ENCODE measurements at regions not wholly inside any gene's neighbourhood (a gene's known extent, or its start where the extent isn't known, plus 50 kb on each side); places are given as distances from the start of the nearest gene placed in this dataset.

GRCh38 chr1:96072021-96072420 is 649.6 kb upstream of the PTBP2 start:
- H3K9me3 ChIP-seq, result no peaks in the 10 kb centered on the region
- 41% methylated on average over 3 of the region's 3 CpGs for WGBS (ENCODE audit: low lambda C conversion rate)
- DNase-seq, result no peak
- H3K27me3 ChIP-seq (ENCODE audit: insufficient read depth), result no peaks in the 10 kb centered on the region
- no peaks in the 10 kb centered on the region for H3K79me2 ChIP-seq (ENCODE audit: insufficient read depth)
- POLR2A ChIA-PET, result no interaction called here
- TF ChIP-seq IRF3 (IDR thresholded peaks at IDR 0.05; ENCODE audit: low read depth, low read length) (no peak), FOXJ3 (CRISPR knock-in tag; IDR thresholded peaks at IDR 0.05) (no peak), MEF2A (IDR thresholded peaks at IDR 0.05; ENCODE audit: borderline replicate concordance, low read depth) (no peak), TAF1 (IDR thresholded peaks at IDR 0.05; ENCODE audit: borderline replicate concordance, low read depth, low read length) (no peak), FOSL2 (IDR thresholded peaks at IDR 0.05; ENCODE audit: borderline replicate concordance, low read depth) (no peak)
- H3K4me3 ChIP-seq (ENCODE audit: low read depth in 2 of 2, low read length in 1 of 2), result no peak overlapping the region
- CTCF ChIA-PET, result no interaction called here
- no peaks in the 10 kb centered on the region for H3K9me2 ChIP-seq
- no peak overlapping the region for H2AFZ ChIP-seq (ENCODE audit: low read depth)
- no peak overlapping the region for H3K9ac ChIP-seq
- no peaks in the 10 kb centered on the region for H3K36me3 ChIP-seq (replicated peaks in 1 of 2; ENCODE audit: control insufficient read depth in 1 of 2, insufficient read depth in 2 of 2, low read length in 1 of 2)
- no peaks in the 10 kb centered on the region for H3K4me1 ChIP-seq (ENCODE audit: control insufficient read depth in 1 of 2, insufficient read depth in 2 of 2, low read depth in 1 of 2, low read length in 1 of 2)
- H3K4me2 ChIP-seq, result no peak overlapping the region
- H4K20me1 ChIP-seq (ENCODE audit: insufficient read depth), result no peaks in the 10 kb centered on the region
- no peak overlapping the region for H3K27ac ChIP-seq (ENCODE audit: low read depth in 2 of 2, low read length in 1 of 2)
- H3F3A ChIP-seq (replicated peaks; ENCODE audit: insufficient read depth), result no peaks in the 10 kb centered on the region

DNA sequence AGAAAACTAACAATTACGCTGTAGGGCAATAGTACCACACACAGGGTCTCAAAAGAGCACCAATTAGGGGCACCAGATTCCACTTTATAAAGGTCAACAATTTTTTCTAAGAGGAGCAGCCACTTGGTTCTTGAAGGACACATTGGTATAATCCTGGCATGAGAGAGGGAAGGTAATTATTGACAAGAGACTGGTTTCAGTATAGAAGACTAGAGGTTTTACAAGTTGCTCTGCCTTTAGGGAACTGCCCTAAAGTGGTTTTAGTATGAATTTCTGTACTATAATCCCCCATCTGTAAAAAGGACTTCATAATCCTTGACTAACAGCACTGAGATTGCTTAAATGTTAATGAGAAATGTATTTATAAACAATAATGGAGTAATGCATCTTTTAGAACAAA is 648.5 kb upstream of the PTBP2 start:
- no peak for DNase-seq
- Histone ChIP-seq H3K27ac (ENCODE audit: low read depth in 2 of 2, low read length in 1 of 2) (no peak overlapping the region), H2AFZ (ENCODE audit: low read depth) (no peak overlapping the region), H3K9me3 (no peaks in the 10 kb centered on the region), H3K79me2 (ENCODE audit: insufficient read depth) (no peaks in the 10 kb centered on the region), H3F3A (replicated peaks; ENCODE audit: insufficient read depth) (no peaks in the 10 kb centered on the region), H3K9ac (no peak overlapping the region), H3K9me2 (no peaks in the 10 kb centered on the region), H3K27me3 (ENCODE audit: insufficient read depth) (no peaks in the 10 kb centered on the region), H3K36me3 (replicated peaks in 1 of 2; ENCODE audit: control insufficient read depth in 1 of 2, insufficient read depth in 2 of 2, low read length in 1 of 2) (no peaks in the 10 kb centered on the region), H3K4me3 (ENCODE audit: low read depth in 2 of 2, low read length in 1 of 2) (no peak overlapping the region), H3K4me2 (no peak overlapping the region), H4K20me1 (ENCODE audit: insufficient read depth) (no peaks in the 10 kb centered on the region), H3K4me1 (ENCODE audit: control insufficient read depth in 1 of 2, insufficient read depth in 2 of 2, low read depth in 1 of 2, low read length in 1 of 2) (no peaks in the 10 kb centered on the region)
- POLR2A ChIA-PET, result no interaction called here
- 15% methylated on average over 1 of the region's 1 CpG for WGBS (ENCODE audit: low lambda C conversion rate)
- CTCF ChIA-PET, result no interaction called here
- TF ChIP-seq EP300 (IDR thresholded peaks at IDR 0.05; ENCODE audit: borderline replicate concordance in 1 of 2, low read depth in 1 of 2, low read length in 1 of 2), result no peak
- TF ChIP-seq, protein P1, sequence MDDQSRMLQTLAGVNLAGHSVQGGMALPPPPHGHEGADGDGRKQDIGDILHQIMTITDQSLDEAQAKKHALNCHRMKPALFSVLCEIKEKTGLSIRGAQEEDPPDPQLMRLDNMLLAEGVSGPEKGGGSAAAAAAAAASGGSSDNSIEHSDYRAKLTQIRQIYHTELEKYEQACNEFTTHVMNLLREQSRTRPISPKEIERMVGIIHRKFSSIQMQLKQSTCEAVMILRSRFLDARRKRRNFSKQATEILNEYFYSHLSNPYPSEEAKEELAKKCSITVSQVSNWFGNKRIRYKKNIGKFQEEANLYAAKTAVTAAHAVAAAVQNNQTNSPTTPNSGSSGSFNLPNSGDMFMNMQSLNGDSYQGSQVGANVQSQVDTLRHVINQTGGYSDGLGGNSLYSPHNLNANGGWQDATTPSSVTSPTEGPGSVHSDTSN (IDR thresholded peaks at IDR 0.05), result no peak
- no peak for TF ChIP-seq RAD21 (IDR thresholded peaks at IDR 0.05; ENCODE audit: low read length)
- TF ChIP-seq RFX5 (IDR thresholded peaks at IDR 0.05; ENCODE audit: low read length), result no peak
- TF ChIP-seq YY1 (IDR thresholded peaks at IDR 0.05; ENCODE audit: low read depth), result no peak
- no peak for TF ChIP-seq USF2 (IDR thresholded peaks at IDR 0.05; ENCODE audit: borderline replicate concordance, low read depth, low read length)
- TF ChIP-seq, protein P2, sequence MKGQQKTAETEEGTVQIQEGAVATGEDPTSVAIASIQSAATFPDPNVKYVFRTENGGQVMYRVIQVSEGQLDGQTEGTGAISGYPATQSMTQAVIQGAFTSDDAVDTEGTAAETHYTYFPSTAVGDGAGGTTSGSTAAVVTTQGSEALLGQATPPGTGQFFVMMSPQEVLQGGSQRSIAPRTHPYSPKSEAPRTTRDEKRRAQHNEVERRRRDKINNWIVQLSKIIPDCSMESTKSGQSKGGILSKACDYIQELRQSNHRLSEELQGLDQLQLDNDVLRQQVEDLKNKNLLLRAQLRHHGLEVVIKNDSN (IDR thresholded peaks at IDR 0.05; ENCODE audit: borderline replicate concordance, low read depth), result no peak
- no peak for TF ChIP-seq TEAD4 (IDR thresholded peaks at IDR 0.05; ENCODE audit: borderline replicate concordance, insufficient read depth)
- TF ChIP-seq TCF12 (IDR thresholded peaks at IDR 0.05), result no peak
- no peak for TF ChIP-seq FOSL2 (IDR thresholded peaks at IDR 0.05; ENCODE audit: borderline replicate concordance, low read depth)
- no peak for TF ChIP-seq FOXM1 (IDR thresholded peaks at IDR 0.05; ENCODE audit: low read depth)
- TF ChIP-seq JUND (IDR thresholded peaks at IDR 0.05), result no peak
- TF ChIP-seq NFIC (IDR thresholded peaks at IDR 0.05; ENCODE audit: borderline replicate concordance), result no peak
- no peak for TF ChIP-seq MAX (IDR thresholded peaks at IDR 0.05; ENCODE audit: low read depth)
- no peak for TF ChIP-seq MXI1 (IDR thresholded peaks at IDR 0.05; ENCODE audit: low read depth, low read length)
- TF ChIP-seq ELF1 (IDR thresholded peaks at IDR 0.05), result no peak

Data from SK-N-SH (cell line).